Stimulated activated naive CD8-positive, alpha-beta T cell treated with anti-CD3 and anti-CD28 coated beads, Interleukin-15, Interleukin-2, amounts not matched to agents 100 ng/mL and 50 ng/mL, for 24 hours (primary cell): ENCODE measurements at regions not wholly inside any gene's neighbourhood (a gene's known extent, or its start where the extent isn't known, plus 50 kb on each side); places are given as distances from the start of the nearest gene placed in this dataset.

ENCODE experiments used
- H3K27ac Mint-ChIP-seq: one replicate; pipeline ENCODE4 v1.8.0; 2021; ENCODE audit warnings: mild to moderate bottlenecking, mixed read lengths
- H3K27me3 Mint-ChIP-seq: one replicate; pipeline ENCODE4 v1.8.0; 2021; ENCODE audit warnings: mixed read lengths
- H3K36me3 Mint-ChIP-seq: one replicate; pipeline ENCODE4 v1.8.0; 2021; ENCODE audit warnings: low read depth, mixed read lengths
- H3K4me1 Mint-ChIP-seq: one replicate; pipeline ENCODE4 v1.8.0; 2021; ENCODE audit warnings: low read depth, mixed read lengths
- H3K4me3 Mint-ChIP-seq: one replicate; pipeline ENCODE4 v1.8.0; 2021; ENCODE audit warnings: mild to moderate bottlenecking, mixed read lengths
- H3K9me3 Mint-ChIP-seq: one replicate; pipeline ENCODE4 v1.8.0; 2021; ENCODE audit warnings: mixed read lengths

DNA sequence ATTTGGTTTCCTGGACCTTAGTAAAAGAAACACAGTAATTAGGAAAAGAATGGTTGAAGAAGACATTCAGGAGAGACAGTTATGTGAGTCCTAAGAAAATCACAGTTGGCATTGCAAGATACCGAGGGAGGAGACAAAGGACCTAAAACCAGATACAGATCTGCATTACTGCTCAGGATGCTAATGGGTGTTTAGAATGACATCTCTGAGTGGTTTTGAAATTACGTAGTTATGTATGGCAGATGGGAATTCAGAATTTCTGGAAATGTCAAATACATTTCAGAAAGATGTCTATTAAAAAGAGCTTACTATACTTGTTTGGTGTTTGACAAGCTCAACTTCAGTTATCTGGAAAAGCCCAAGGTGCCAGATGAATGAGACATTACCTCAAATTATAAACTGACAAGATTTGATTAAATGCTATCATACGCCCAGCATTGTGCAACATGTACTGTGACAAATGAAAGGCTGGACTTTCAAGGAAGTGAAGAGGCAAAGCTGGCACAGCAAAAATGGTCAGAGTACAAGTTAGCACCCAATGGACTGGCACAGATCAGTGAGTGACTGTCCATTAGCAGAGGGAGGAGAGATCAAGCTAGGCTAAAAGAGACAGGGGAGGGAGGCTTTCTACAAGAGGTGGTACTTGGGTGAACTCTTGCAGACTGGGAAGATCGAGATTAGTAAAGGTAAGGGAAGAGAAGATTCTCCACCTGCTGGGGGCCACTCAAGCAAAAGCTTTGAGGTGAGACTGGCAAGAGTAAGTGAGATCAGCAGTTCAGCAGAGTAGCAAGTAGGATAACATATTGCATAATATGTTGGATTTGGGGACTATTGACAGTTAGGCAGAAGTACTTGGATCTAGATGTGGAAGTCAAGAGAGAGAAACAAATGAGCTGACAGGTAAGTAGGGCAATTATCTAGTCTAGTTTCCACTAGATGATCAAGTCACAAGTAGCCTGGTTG, 168.9 kb downstream of the CYRIA start:
- Mint-ChIP-seq H3K4me1 (no peaks in the 10 kb centered on the region), H3K27me3 (peaks cover 11% of the 10 kb centered on the region)

DNA sequence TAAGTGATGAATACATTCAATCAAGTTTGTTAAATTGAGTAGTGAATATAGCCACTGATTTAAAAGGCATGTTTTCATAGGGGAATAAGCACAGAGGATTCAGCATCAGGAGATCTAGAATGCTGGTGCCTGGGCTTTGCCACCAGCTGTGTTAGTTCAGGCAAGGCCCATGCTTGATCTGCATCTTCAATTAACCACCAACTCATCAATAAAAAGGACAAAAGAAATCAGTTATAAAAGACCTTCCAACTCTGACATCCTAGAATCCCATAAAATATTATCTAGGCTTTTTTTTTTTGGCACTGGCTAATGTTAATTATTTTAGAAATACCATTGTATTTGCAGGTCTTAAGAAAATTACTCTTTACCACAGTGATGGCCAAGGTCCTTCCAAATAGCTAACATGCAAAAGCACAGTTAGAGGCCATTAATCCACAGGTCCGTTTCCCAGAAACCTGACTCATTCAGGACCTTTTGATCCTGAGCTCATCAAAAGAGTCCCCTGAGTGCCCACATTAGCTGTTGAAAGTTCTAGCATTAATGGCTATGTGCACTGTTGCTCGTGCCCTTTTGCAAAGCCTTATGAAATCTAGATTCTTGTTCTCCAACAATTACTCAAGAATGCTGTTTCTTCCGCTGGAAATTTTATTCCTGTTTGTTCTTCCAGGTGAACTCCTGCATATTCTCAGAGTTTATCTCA, 170.0 kb downstream of the CYRIA start:
- H3K4me1 Mint-ChIP-seq = no peaks in the 10 kb centered on the region
- no peak overlapping the region for H3K4me3 Mint-ChIP-seq
- no peak overlapping the region for H3K27ac Mint-ChIP-seq
- peaks cover 11% of the 10 kb centered on the region for H3K27me3 Mint-ChIP-seq
- no peaks in the 10 kb centered on the region for H3K9me3 Mint-ChIP-seq
- no peaks in the 10 kb centered on the region for H3K36me3 Mint-ChIP-seq

More for the DNA sequence above, 168.9 kb downstream of the CYRIA start:
- no peak overlapping the region for H3K27ac Mint-ChIP-seq
- no peaks in the 10 kb centered on the region for H3K9me3 Mint-ChIP-seq
- H3K4me3 Mint-ChIP-seq = no peak overlapping the region
- no peaks in the 10 kb centered on the region for H3K36me3 Mint-ChIP-seq

DNA sequence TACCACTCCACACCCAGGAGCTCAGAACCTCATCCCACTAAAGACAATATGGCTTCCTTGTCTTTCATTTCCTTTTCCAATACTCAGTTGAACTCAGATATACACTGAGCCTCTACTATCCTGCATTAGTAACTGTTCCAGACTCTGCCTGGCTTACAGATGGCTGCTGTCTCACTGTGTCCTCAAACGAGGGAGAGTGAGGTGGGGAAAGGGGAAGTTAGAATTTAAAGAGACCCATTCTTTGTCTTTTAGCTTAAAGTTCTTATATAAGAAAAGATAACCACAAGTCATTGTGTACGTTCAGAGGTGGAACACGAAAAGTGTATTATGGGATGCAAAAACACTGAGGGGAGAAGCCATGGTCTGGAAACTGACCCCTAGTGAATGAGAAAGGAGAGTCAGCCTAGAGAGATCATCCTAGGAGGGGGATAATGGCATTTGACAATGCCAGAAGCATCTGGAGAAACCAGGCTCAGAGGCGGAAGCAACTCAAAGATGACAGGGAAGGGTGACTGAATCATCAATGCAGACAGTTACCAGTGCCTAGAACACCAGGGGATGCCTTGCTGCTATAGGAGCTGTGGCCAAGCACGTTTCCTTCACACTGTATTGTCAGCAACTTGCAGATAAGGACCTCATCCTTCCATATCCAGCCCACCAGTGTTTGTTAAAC, 170.7 kb downstream of the CYRIA start:
- Mint-ChIP-seq H3K4me3 (no peak overlapping the region), H3K36me3 (no peaks in the 10 kb centered on the region), H3K27ac (no peak overlapping the region), H3K9me3 (no peaks in the 10 kb centered on the region), H3K4me1 (no peaks in the 10 kb centered on the region), H3K27me3 (peaks cover 11% of the 10 kb centered on the region)

GRCh38 chr2:16493788-16494187, 171.8 kb downstream of the CYRIA start:
- Mint-ChIP-seq H3K27me3 (peaks cover 11% of the 10 kb centered on the region), H3K4me3 (no peak overlapping the region), H3K27ac (no peak overlapping the region), H3K9me3 (no peaks in the 10 kb centered on the region), H3K4me1 (no peaks in the 10 kb centered on the region), H3K36me3 (no peaks in the 10 kb centered on the region)

DNA sequence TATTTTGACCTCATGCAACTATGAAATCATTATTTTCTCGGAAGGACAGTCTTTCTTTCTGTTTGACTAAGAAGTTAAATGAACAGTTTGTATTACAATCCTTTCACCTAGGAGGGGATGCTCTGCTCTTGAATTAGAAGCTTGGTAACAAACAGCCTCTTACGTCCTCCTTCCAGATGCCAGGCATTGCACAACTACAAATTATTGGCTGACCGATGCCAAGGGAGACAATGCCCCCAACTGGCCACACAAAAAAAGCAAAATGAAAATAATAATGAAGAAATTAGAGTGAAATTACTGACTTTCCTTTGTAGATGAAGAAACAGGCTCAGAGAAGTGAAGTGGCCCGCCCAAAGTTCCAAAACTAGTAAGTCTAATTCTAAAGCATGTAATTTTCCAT, 177.9 kb downstream of the CYRIA start:
- H3K27ac Mint-ChIP-seq = no peak overlapping the region
- no peaks in the 10 kb centered on the region for H3K36me3 Mint-ChIP-seq
- no peaks in the 10 kb centered on the region for H3K4me1 Mint-ChIP-seq
- peaks cover 13% of the 10 kb centered on the region for H3K27me3 Mint-ChIP-seq
- peaks cover 3% of the 10 kb centered on the region for H3K9me3 Mint-ChIP-seq
- H3K4me3 Mint-ChIP-seq = no peak overlapping the region

- Mint-ChIP-seq H3K4me1 (no peaks in the 10 kb centered on the region), H3K9me3 (peaks cover 3% of the 10 kb centered on the region), H3K27ac (no peak overlapping the region), H3K36me3 (no peaks in the 10 kb centered on the region), H3K27me3 (peaks cover 19% of the 10 kb centered on the region), H3K4me3 (no peak overlapping the region)
These were observed 180.4 kb downstream of the CYRIA start for GRCh38 chr2:16485251-16485650.

DNA sequence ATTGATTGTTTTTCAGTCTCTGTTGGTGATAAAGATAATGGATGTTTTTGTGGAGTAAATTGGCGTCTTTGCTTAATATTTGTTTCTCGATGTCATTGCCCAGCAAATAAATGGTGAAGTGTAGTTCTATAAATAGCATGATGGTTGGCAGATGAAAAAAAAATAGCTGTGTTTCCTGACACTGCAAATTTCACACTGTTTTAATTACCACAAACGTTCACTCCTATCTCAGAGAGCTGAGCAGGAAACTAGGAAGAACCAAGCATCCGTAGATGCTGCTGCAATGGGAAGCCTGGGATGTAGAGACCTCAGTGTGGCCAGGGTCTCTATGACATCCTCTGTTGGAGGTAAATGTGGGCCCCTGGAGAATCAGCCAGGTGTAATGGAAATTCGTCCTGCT, 183.2 kb downstream of the CYRIA start:
- Mint-ChIP-seq H3K27me3 (peaks cover 20% of the 10 kb centered on the region), H3K4me3 (no peak overlapping the region), H3K9me3 (peaks cover 3% of the 10 kb centered on the region), H3K36me3 (no peaks in the 10 kb centered on the region), H3K27ac (no peak overlapping the region), H3K4me1 (no peaks in the 10 kb centered on the region)

DNA sequence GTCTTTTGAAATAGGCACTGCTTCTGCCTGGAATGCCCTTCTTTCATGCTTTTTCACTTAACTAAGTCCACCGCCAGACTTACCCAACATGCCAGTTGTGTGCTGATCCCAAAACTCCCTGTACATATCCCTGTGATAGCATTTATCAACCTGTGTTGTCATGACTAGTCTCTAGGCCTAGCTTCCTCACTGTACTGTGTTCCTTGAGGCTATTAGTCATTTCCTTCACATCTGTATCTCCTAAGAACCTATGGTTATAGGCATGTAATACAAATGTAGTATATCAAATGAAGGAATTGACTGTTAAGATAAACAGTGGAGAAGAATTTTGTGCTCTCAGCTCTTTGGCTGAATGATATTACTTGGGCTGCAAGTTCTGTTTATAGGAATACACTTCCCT, 184.3 kb downstream of the CYRIA start:
- Mint-ChIP-seq H3K27ac (no peak overlapping the region), H3K4me3 (no peak overlapping the region), H3K36me3 (no peaks in the 10 kb centered on the region), H3K9me3 (peaks cover 3% of the 10 kb centered on the region), H3K27me3 (peaks cover 20% of the 10 kb centered on the region), H3K4me1 (no peaks in the 10 kb centered on the region)

DNA sequence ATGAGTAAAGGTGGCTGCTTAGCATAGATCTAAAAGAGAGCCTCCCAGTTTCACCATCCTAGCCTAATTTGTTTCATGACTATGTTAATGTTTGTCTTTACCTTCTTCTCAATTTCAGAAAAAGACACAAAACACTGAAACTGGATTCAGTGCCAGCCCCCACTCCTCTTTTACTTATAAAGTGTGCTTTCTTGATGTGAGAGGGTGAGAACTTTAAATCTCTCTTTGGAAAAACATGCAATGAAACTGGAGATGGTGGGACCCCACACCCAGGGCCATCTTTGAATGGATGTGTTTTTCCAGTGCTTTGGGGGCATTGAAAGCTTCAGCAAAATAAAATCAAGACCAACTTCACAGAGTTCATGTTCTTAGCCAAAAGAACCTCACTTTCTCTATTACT, 185.9 kb downstream of the CYRIA start:
- H3K9me3 Mint-ChIP-seq = no peaks in the 10 kb centered on the region
- H3K27me3 Mint-ChIP-seq = peaks cover 16% of the 10 kb centered on the region
- no peak overlapping the region for H3K27ac Mint-ChIP-seq
- H3K4me1 Mint-ChIP-seq = no peaks in the 10 kb centered on the region
- no peaks in the 10 kb centered on the region for H3K36me3 Mint-ChIP-seq
- no peak overlapping the region for H3K4me3 Mint-ChIP-seq

DNA sequence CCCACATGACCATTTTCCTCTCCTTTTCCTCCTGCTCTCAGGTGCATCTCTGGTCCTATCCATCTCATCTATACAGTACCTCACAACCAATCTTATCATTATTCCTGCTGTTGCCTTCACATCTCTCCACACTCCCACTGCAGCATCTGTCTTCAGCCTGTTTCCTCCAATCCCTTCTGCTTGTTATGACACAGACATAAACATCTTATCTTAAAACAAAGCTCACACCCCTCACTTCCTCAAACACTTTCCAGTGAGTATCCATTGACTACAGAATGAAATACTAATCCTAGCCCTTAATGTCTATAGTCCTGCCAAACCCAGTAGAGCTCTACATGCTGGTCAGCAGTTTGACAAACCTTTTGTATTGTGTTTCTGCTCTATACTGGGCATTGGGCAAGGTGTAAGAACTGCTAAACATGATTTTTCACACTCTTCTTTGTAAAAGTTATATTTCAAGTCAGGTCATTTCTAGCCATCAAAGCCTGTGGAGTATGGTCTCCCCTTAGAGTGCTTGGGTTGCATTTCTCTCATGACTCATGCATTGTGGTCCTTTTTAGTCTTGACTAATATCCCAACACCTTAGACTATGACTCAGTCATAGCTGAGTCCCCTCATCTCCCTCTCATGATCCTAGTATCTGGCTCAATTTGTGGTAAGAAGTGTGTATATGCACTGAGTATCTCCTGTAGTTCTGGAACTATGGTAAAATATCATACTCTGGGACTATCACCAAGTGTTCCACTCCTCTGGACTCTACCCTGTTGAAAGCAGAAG, 187.0 kb downstream of the CYRIA start:
- H3K36me3 Mint-ChIP-seq = no peaks in the 10 kb centered on the region
- H3K27me3 Mint-ChIP-seq = peaks cover 16% of the 10 kb centered on the region
- no peaks in the 10 kb centered on the region for H3K4me1 Mint-ChIP-seq
- no peak overlapping the region for H3K4me3 Mint-ChIP-seq
- no peak overlapping the region for H3K27ac Mint-ChIP-seq
- no peaks in the 10 kb centered on the region for H3K9me3 Mint-ChIP-seq

GRCh38 chr2:16477648-16478047, 188.0 kb downstream of the CYRIA start:
- no peaks in the 10 kb centered on the region for H3K9me3 Mint-ChIP-seq
- peaks cover 16% of the 10 kb centered on the region for H3K27me3 Mint-ChIP-seq
- H3K4me1 Mint-ChIP-seq = no peaks in the 10 kb centered on the region
- H3K36me3 Mint-ChIP-seq = no peaks in the 10 kb centered on the region
- no peak overlapping the region for H3K27ac Mint-ChIP-seq
- H3K4me3 Mint-ChIP-seq = no peak overlapping the region

DNA sequence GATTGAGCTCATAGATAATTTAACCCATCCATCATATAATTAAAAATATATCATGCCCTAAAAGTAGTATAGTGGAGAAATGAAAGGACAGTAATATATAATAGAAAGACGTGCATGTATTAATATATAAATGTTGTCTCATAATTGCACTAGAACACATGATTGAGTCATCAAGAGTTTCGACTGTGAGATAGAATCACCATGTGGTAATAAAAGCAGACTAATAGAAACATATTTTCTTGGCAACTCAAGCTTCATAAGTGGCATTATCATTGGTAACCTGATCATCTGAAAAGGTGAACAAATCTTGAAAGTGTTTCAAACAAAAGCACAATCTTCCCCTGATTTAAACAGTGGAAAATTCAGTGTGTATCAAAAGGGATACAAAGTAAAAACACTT, 188.8 kb downstream of the CYRIA start:
- Mint-ChIP-seq H3K27ac (no peak overlapping the region), H3K36me3 (no peaks in the 10 kb centered on the region), H3K27me3 (peaks cover 13% of the 10 kb centered on the region)

DNA sequence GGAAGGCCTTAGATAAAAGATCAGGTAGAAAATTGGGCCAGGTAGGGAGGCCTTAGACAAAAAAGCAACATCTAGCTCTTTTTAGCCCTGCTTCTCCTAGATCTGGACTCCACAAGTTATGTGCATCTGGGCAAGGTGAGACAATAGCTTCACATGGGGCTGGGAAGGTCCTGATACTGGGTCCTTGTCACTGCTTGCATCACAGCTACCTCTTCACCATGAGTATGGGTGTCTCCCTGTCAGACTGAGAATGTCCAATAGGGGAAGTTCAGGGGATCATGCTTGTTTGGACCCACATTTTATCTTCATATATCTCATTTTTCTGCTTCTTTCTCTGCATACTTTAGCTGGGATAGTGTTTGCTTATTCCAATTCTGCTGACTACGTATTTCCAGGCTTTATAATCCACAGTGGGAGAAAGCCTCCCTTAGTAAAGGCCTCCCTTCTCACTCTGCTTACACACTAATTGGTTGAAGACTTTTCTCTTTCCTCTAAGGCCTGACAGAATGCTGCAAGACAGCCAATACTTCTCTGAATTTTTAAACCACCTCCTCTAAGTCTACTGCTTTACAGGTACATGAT, 189.6 kb downstream of the CYRIA start:
- H3K27me3 Mint-ChIP-seq = peaks cover 6% of the 10 kb centered on the region
- H3K9me3 Mint-ChIP-seq = no peaks in the 10 kb centered on the region
- no peak overlapping the region for H3K4me3 Mint-ChIP-seq
- no peaks in the 10 kb centered on the region for H3K4me1 Mint-ChIP-seq
- H3K36me3 Mint-ChIP-seq = no peaks in the 10 kb centered on the region
- no peak overlapping the region for H3K27ac Mint-ChIP-seq

More for the DNA sequence above, 188.8 kb downstream of the CYRIA start:
- H3K4me1 Mint-ChIP-seq = no peaks in the 10 kb centered on the region
- no peaks in the 10 kb centered on the region for H3K9me3 Mint-ChIP-seq
- H3K4me3 Mint-ChIP-seq = no peak overlapping the region

DNA sequence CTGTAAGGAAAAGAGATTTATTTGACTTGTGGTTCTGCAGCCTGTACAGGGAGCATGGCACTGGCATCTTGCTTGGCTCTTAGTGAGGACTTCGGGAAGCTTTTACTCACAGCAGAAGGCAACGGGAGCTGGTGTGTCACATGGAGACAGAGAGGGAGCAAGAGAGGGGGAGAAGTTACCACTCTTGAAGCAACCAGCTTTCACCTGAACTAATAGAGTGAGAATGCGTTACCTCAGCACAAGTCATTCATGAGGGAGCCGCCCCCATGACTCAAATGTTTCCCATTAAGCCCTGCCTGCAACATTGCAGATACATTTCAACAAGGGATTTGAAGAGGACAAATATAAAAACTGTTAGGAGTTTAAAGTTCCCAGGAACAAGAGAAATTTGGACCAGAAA, 190.0 kb downstream of the CYRIA start:
- H3K4me1 Mint-ChIP-seq = no peaks in the 10 kb centered on the region
- H3K9me3 Mint-ChIP-seq = no peaks in the 10 kb centered on the region
- no peak overlapping the region for H3K27ac Mint-ChIP-seq
- H3K27me3 Mint-ChIP-seq = peaks cover 4% of the 10 kb centered on the region
- H3K36me3 Mint-ChIP-seq = no peaks in the 10 kb centered on the region
- H3K4me3 Mint-ChIP-seq = no peak overlapping the region
